GM12874 (cell line): ENCODE measurements at regions not wholly inside any gene's neighbourhood (a gene's known extent, or its start where the extent isn't known, plus 50 kb on each side); places are given as distances from the start of the nearest gene placed in this dataset.

Experiments
- CTCF ChIP-seq: IDR thresholded peaks from 2 replicates; pipeline ENCODE4 v1.5.1; 2011; ENCODE audit warnings: low read depth, mild to moderate bottlenecking, control low read depth, low read length, moderate library complexity; ENCODE audit not compliant: insufficient read depth

- TF ChIP-seq CTCF: no peak
Measured at GRCh38 chr2:118496467-118496866, 351.0 kb downstream of the EN1 start.

GRCh38 chr2:118495290-118495689 lies 352.2 kb downstream of the EN1 start:
- no peak for TF ChIP-seq CTCF

GRCh38 chr2:118493213-118493612 lies 354.2 kb downstream of the EN1 start:
- no peak for TF ChIP-seq CTCF

GRCh38 chr2:118492335-118492734 lies 355.1 kb downstream of the EN1 start:
- TF ChIP-seq CTCF: no peak

GRCh38 chr2:118490330-118490729 lies 357.1 kb downstream of the EN1 start:
- no peak for TF ChIP-seq CTCF

GRCh38 chr2:118489712-118490299 lies 357.6 kb downstream of the EN1 start:
- TF ChIP-seq CTCF: no peak

GRCh38 chr2:118481299-118481698 lies 366.1 kb downstream of the EN1 start:
- TF ChIP-seq CTCF: no peak
